PC-9 (cell line): ENCODE measurements at regions not wholly inside any gene's neighbourhood (a gene's known extent, or its start where the extent isn't known, plus 50 kb on each side); places are given as distances from the start of the nearest gene placed in this dataset.

ENCODE experiments used
- BruUV-seq: library from RNA; stranded (reverse); fragments of 400-500 nt; replicated peaks from 2 replicates; lab custom pipeline; 2021; lab: Mats Ljungman, UMichigan
- CTCF ChIA-PET: fragments of 300-600 bp; sonication (Branson Sonifier 250); formaldehyde crosslinking; loops from one replicate; lab custom pipeline; 2022; ENCODE audit warnings: antibody characterized with exemption; lab: Charles Lee
- POLR2A ChIA-PET: fragments of 300-600 bp; sonication (Branson Sonifier 250); formaldehyde crosslinking; loops from one replicate; lab custom pipeline; 2022; ENCODE audit warnings: antibody characterized with exemption; ENCODE audit not compliant: unreplicated experiment; lab: Charles Lee
- DNase-seq, 2 experiments: peaks; one replicate each; pipeline versions ENCODE4 v3.0.0 to v3.0.0-alpha.2; 2015 to 2022; ENCODE audit warnings: mixed read lengths in 1 of 2
- H2AFZ ChIP-seq: fragments of 200-600 bp; sonication (generic); 2 replicates; pipeline ENCODE4 v1.8.1; 2017; ENCODE audit warnings: antibody characterized with exemption
- H3F3A ChIP-seq: fragments of 200-600 bp; sonication (generic); 2 replicates; pipeline ENCODE4 v1.8.1; 2017; ENCODE audit warnings: antibody characterized with exemption, mild to moderate bottlenecking, low read depth; ENCODE audit not compliant: insufficient read depth
- H3K27ac ChIP-seq: fragments of 200-600 bp; sonication (generic); 2 replicates; pipeline ENCODE4 v1.6.1; 2016; ENCODE audit warnings: mixed run types
- H3K27me3 ChIP-seq: fragments of 200-600 bp; sonication (generic); 2 replicates; pipeline ENCODE4 v1.6.1; 2016; ENCODE audit warnings: low read depth, mixed run types; ENCODE audit not compliant: insufficient read depth
- H3K36me3 ChIP-seq: fragments of 200-600 bp; sonication (generic); 2 replicates; pipeline ENCODE4 v1.6.1; 2016; ENCODE audit warnings: low read depth, mixed run types
- H3K4me1 ChIP-seq: fragments of 200-600 bp; sonication (generic); replicated peaks from 2 replicates; pipeline ENCODE4 v1.6.1; 2016; ENCODE audit warnings: mixed run types; ENCODE audit not compliant: insufficient read depth
- H3K4me2 ChIP-seq: fragments of 200-600 bp; sonication (generic); 2 replicates; pipeline ENCODE4 v1.6.1; 2017; ENCODE audit warnings: mixed run types
- H3K4me3 ChIP-seq: fragments of 200-600 bp; sonication (generic); 2 replicates; pipeline ENCODE4 v1.6.1; 2016; ENCODE audit warnings: mixed run types
- H3K79me2 ChIP-seq: fragments of 200-600 bp; sonication (generic); 2 replicates; pipeline ENCODE4 v1.6.1; 2017; ENCODE audit warnings: low read depth, mixed run types
- H3K9me2 ChIP-seq: fragments of 200-600 bp; sonication (generic); 2 replicates; pipeline ENCODE4 v1.8.1; 2017; ENCODE audit warnings: mild to moderate bottlenecking; ENCODE audit not compliant: insufficient read depth
- H3K9me3 ChIP-seq: fragments of 200-600 bp; sonication (generic); 2 replicates; pipeline ENCODE4 v1.8.1; 2016; ENCODE audit warnings: low read depth; ENCODE audit not compliant: insufficient read depth
- H4K20me1 ChIP-seq: fragments of 200-600 bp; sonication (generic); 2 replicates; pipeline ENCODE4 v1.8.1; 2017; ENCODE audit not compliant: insufficient read depth
- EZH2 ChIP-seq: fragments of 200-600 bp; sonication (generic); IDR thresholded peaks from 2 replicates; pipeline ENCODE4 v1.8.0; 2017; ENCODE audit warnings: antibody characterized with exemption, low read depth
- intact Hi-C: fragments of 100-400 bp; cut with micrococcal nuclease; formaldehyde crosslinking; loops from one replicate; pipeline ENCODE4 v1.10.0; 2022; ENCODE audit not compliant: unreplicated experiment
- TF ChIP-seq, protein P1 (sequence below): fragments of 200-600 bp; sonication (generic); conservative IDR thresholded peaks from 2 replicates; pipeline ENCODE4 v1.6.1; 2017; ENCODE audit warnings: mixed run types, antibody characterized with exemption, mild to moderate bottlenecking, moderate library complexity

DNA sequence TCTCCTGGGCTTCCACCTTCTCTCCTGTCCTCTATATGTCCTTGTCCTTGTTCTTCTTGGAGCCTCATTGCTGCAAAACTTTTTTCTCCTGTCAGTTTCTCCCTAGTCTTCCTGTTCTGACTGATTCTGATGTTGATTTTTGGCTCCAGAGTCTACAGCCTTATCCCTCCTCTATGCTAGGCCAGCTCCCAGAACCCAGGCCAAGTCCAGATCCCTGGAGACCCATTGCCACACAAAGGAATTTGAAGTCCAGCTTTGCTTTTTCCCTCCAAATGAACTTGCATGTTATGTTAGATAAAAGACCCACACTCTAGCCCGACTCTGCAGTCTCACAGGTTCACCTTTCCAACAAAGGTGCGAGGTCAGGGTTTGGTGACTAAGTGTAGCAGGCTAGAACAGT lies 203.1 kb downstream of the FNDC1 start:
- POLR2A ChIA-PET, result no interaction called here
- intact Hi-C loops, result no loop called here

DNA sequence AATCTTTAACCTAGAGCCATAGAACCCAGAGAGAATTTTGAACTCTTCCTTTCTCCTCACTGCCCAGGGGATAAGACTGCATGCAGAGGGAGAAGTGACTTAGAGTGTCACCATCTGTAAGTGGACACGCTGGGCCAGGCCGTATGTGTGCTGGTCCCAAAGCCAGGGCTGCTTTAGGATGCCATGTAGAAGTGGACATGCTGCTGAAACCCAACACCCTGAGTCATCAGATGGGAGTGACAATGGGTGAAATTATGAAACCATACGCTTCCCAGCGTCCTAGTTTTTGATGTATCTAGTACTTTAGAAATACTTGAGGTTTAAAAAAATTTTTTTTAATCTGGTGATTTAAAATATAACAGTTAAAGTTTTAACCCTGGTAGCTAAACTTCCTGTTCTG lies 191.1 kb downstream of the FNDC1 start:
- ChIA-PET CTCF (no interaction called here), POLR2A (no interaction called here)
- DNase-seq, result no peak
- Histone ChIP-seq H3K4me2 (no peak overlapping the region), H3K4me3 (no peak overlapping the region), H2AFZ (no peak overlapping the region), H4K20me1 (no peaks in the 10 kb centered on the region), H3K9me2 (no peaks in the 10 kb centered on the region), H3F3A (no peaks in the 10 kb centered on the region), H3K79me2 (no peaks in the 10 kb centered on the region), H3K27me3 (peaks cover 10% of the 10 kb centered on the region; the same call in 1 of the 2 replicates), H3K27ac (no peak overlapping the region), H3K4me1 (no peaks in the 10 kb centered on the region), H3K9me3 (no peaks in the 10 kb centered on the region), H3K36me3 (no peaks in the 10 kb centered on the region)
- intact Hi-C loops, result no loop called here
- TF ChIP-seq EZH2, result no peak
- no TSS peak for BruUV-seq

More for the DNA sequence above, 203.1 kb downstream of the FNDC1 start:
- no peak for TF ChIP-seq EZH2
- TF ChIP-seq, protein P1, sequence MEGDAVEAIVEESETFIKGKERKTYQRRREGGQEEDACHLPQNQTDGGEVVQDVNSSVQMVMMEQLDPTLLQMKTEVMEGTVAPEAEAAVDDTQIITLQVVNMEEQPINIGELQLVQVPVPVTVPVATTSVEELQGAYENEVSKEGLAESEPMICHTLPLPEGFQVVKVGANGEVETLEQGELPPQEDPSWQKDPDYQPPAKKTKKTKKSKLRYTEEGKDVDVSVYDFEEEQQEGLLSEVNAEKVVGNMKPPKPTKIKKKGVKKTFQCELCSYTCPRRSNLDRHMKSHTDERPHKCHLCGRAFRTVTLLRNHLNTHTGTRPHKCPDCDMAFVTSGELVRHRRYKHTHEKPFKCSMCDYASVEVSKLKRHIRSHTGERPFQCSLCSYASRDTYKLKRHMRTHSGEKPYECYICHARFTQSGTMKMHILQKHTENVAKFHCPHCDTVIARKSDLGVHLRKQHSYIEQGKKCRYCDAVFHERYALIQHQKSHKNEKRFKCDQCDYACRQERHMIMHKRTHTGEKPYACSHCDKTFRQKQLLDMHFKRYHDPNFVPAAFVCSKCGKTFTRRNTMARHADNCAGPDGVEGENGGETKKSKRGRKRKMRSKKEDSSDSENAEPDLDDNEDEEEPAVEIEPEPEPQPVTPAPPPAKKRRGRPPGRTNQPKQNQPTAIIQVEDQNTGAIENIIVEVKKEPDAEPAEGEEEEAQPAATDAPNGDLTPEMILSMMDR, result no peak
- CTCF ChIA-PET, result no interaction called here
- no TSS peak for BruUV-seq
- Histone ChIP-seq H3K27me3 (peaks cover 51% of the 10 kb centered on the region), H2AFZ (no peak overlapping the region), H3K27ac (no peak overlapping the region), H3K4me2 (no peak overlapping the region), H3K9me2 (no peaks in the 10 kb centered on the region), H3K4me1 (no peaks in the 10 kb centered on the region), H3K79me2 (no peaks in the 10 kb centered on the region), H3K4me3 (no peak overlapping the region), H4K20me1 (no peaks in the 10 kb centered on the region), H3K36me3 (no peaks in the 10 kb centered on the region), H3F3A (no peaks in the 10 kb centered on the region), H3K9me3 (no peaks in the 10 kb centered on the region)
- no peak for DNase-seq

DNA sequence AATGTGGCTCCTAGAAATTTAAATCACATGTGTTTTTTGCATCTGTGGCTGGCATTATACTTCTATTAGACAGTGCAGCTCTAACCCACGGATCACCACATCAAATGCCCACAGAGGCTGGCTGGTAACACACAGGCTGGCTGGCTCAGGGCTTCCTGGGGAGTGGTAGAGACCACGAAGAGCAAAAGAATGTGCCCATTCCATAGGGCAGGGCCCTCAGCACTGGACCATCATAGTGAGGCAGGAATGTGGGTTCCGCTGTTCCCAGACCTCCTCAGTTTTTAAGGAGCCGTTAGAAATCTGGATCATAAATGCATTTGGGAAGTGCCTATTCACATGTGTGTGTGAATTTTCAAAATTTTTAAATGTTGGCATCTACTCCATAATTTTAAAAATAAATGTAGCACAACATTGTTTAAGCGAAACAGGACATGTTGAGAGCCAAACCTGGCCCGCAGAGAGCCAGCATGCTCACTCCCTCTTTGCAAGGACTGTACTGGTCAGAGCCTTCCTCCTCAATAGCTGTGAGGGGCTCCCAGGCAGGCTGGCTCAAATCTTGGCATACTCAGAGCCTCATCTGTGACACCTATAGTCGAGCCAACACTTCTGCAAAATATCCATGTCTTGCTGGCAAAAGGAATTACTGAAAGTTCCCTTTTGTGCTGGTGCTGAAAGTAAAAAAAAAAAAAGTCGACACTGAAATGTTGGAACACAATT lies 190.5 kb downstream of the FNDC1 start:
- CTCF ChIA-PET, result no interaction called here
- H4K20me1 ChIP-seq, result no peaks in the 10 kb centered on the region
- POLR2A ChIA-PET, result no interaction called here

More for the DNA sequence above, 190.5 kb downstream of the FNDC1 start:
- Histone ChIP-seq H3K79me2 (no peaks in the 10 kb centered on the region), H3K4me3 (no peak overlapping the region), H2AFZ (no peak overlapping the region), H3K9me2 (no peaks in the 10 kb centered on the region), H3K9me3 (no peaks in the 10 kb centered on the region), H3F3A (no peaks in the 10 kb centered on the region), H3K27ac (no peak overlapping the region), H3K27me3 (peaks cover 10% of the 10 kb centered on the region; the same call in 1 of the 2 replicates), H3K4me2 (no peak overlapping the region), H3K4me1 (no peaks in the 10 kb centered on the region), H3K36me3 (no peaks in the 10 kb centered on the region)
- no TSS peak for BruUV-seq
- intact Hi-C loops, result no loop called here
- TF ChIP-seq, protein P1, result no peak
- no peak for TF ChIP-seq EZH2
- DNase-seq, result no peak
